HCT116 (cell line): ENCODE measurements at regions not wholly inside any gene's neighbourhood (a gene's known extent, or its start where the extent isn't known, plus 50 kb on each side); places are given as distances from the start of the nearest gene placed in this dataset.

Experiments
- ATAC-seq: fragments of 200-7000 bp; cut with Tn5 transposase; 2 replicates; pipeline ENCODE4 v1.9.1; 2020; ENCODE audit warnings: mild to moderate bottlenecking, moderate library complexity
- BruUV-seq: library from RNA; stranded (reverse); fragments of 400-500 nt; replicated peaks from 2 replicates; lab custom pipeline; 2021; lab: Mats Ljungman, UMichigan
- CTCF ChIA-PET: fragments of 300-600 bp; sonication (Branson Sonifier 250); formaldehyde crosslinking; loops from one replicate; lab custom pipeline; 2021; ENCODE audit warnings: antibody characterized with exemption; lab: Charles Lee
- POLR2A ChIA-PET: fragments of 300-600, 350-600 bp; sonication (Branson Sonifier 250); formaldehyde crosslinking; loops from one replicate; lab custom pipeline; 2021; ENCODE audit warnings: antibody characterized with exemption; lab: Charles Lee
- RAD21 ChIA-PET, 2 experiments: fragments of 300-600 bp; sonication (Branson Sonifier 250); formaldehyde crosslinking; loops; one replicate each; lab custom pipeline; 2023; ENCODE audit warnings: low total read pairs in 2 of 2; ENCODE audit not compliant: uncharacterized antibody in 2 of 2, unreplicated experiment in 2 of 2, low non-redundant PET in 1 of 2; lab: Charles Lee
- DNase-seq: peaks from one replicate; pipeline ENCODE4 v3.0.0-alpha.2; 2010; ENCODE audit warnings: low read depth, low spot score
- H2AFZ ChIP-seq: fragments of 200-600 bp; shearing (Covaris generic), sonication (generic); 2 replicates; pipeline ENCODE4 v1.6.1; 2017; ENCODE audit warnings: low read depth, mixed run types, mixed read lengths, antibody characterized with exemption, low read length; ENCODE audit not compliant: poor library complexity, severe bottlenecking
- H3K27ac ChIP-seq: 2 replicates; pipeline ENCODE4 v1.5.1; 2012; ENCODE audit warnings: low read depth, low read length
- H3K27me3 ChIP-seq: fragments of 200-600 bp; sonication (generic); 2 replicates; pipeline ENCODE4 v1.6.1; 2016; ENCODE audit warnings: mixed run types, low read length, mixed read lengths; ENCODE audit not compliant: insufficient read depth
- H3K36me3 ChIP-seq, 2 experiments: fragments of 200-500 bp in 1 of 2; fragments of 200-600 bp in 1 of 2; sonication (Bioruptor generic) in 1 of 2; sonication (generic) in 1 of 2; 2 replicates each; pipeline versions ENCODE4 v1.5.1 to v1.6.1; 2014 to 2016; ENCODE audit warnings: low read length in 2 of 2, inconsistent platforms in 1 of 2, mixed read lengths in 1 of 2, mixed run types in 1 of 2; ENCODE audit not compliant: insufficient read depth in 2 of 2, control insufficient read depth in 1 of 2
- H3K4me1 ChIP-seq, 2 experiments: fragments of 200-600 bp in 1 of 2; sonication (generic) in 1 of 2; 2 replicates each; pipeline versions ENCODE4 v1.5.1 to v1.6.1; 2012 to 2017; ENCODE audit warnings: low read length in 2 of 2, inconsistent platforms in 1 of 2, mild to moderate bottlenecking in 1 of 2, mixed read lengths in 1 of 2, mixed run types in 1 of 2, moderate library complexity in 1 of 2; ENCODE audit not compliant: insufficient read depth in 2 of 2, control insufficient read depth in 1 of 2
- H3K4me2 ChIP-seq: fragments of 200-600 bp; sonication (generic); 2 replicates; pipeline ENCODE4 v1.6.1; 2017; ENCODE audit warnings: mixed run types, low read length, mixed read lengths
- H3K4me3 ChIP-seq, 2 experiments: fragments of 200-600 bp in 1 of 2; sonication (generic) in 1 of 2; replicated peaks in 1 of 2; 2 replicates each; pipeline ENCODE4 v1.5.1; 2011 to 2016; ENCODE audit warnings: low read length in 2 of 2, control low read depth in 1 of 2, low read depth in 1 of 2, mild to moderate bottlenecking in 1 of 2, mixed read lengths in 1 of 2, mixed run types in 1 of 2
- H3K79me2 ChIP-seq: fragments of 200-600 bp; sonication (generic); 2 replicates; pipeline ENCODE4 v1.6.1; 2017; ENCODE audit warnings: mild to moderate bottlenecking, mixed run types, low read length, moderate library complexity, mixed read lengths; ENCODE audit not compliant: insufficient read depth
- H3K9ac ChIP-seq: fragments of 200-600 bp; sonication (generic); 2 replicates; pipeline ENCODE4 v1.6.1; 2016; ENCODE audit warnings: low read length, mixed read lengths
- H3K9me2 ChIP-seq: fragments of 200-600 bp; sonication (generic), shearing (Covaris generic); 2 replicates; pipeline ENCODE4 v1.6.1; 2017; ENCODE audit warnings: mixed run types, mild to moderate bottlenecking, moderate library complexity; ENCODE audit not compliant: insufficient read depth
- H3K9me3 ChIP-seq, 2 experiments: fragments of 200-500 bp in 1 of 2; fragments of 200-600 bp in 1 of 2; sonication (Bioruptor generic) in 1 of 2; sonication (generic) in 1 of 2; 2 replicates each; pipeline ENCODE4 v1.6.1; 2014 to 2017; ENCODE audit warnings: low read length in 2 of 2, mixed read lengths in 2 of 2, inconsistent platforms in 1 of 2, low read depth in 1 of 2, mild to moderate bottlenecking in 1 of 2, mixed run types in 1 of 2, moderate library complexity in 1 of 2; ENCODE audit not compliant: control insufficient read depth in 1 of 2, insufficient read depth in 1 of 2
- H4K20me1 ChIP-seq: fragments of 200-600 bp; sonication (generic), shearing (Covaris generic); 2 replicates; pipeline ENCODE4 v1.6.1; 2017; ENCODE audit warnings: mixed run types, mild to moderate bottlenecking, moderate library complexity; ENCODE audit not compliant: insufficient read depth
- FOSL1 ChIP-seq: IDR thresholded peaks from 2 replicates; pipeline ENCODE4 v1.6.1; 2012; ENCODE audit warnings: low read depth
- POLR2A ChIP-seq: IDR thresholded peaks from 2 replicates; pipeline ENCODE4 v1.7.0; 2011; ENCODE audit warnings: borderline replicate concordance; ENCODE audit not compliant: insufficient read depth, insufficient read length; ENCODE audit errors: extremely low read depth
- SIN3A ChIP-seq: IDR thresholded peaks from 2 replicates; pipeline ENCODE4 v1.6.1; 2012; ENCODE audit warnings: low read depth
- TCF7L2 ChIP-seq: IDR thresholded peaks from 2 replicates; pipeline ENCODE4 v1.7.0; 2011; ENCODE audit warnings: borderline replicate concordance, inconsistent platforms; ENCODE audit not compliant: insufficient read depth, insufficient read length; ENCODE audit errors: extremely low read depth
- YY1 ChIP-seq: IDR thresholded peaks from 2 replicates; pipeline ENCODE4 v1.6.1; 2011; ENCODE audit warnings: low read length, low read depth, moderate library complexity, mild to moderate bottlenecking; ENCODE audit not compliant: insufficient replicate concordance; ENCODE audit errors: extremely low read depth
- intact Hi-C: fragments of 100-400 bp; cut with micrococcal nuclease; formaldehyde crosslinking; loops from 2 replicates; pipeline ENCODE4 v1.10.0; 2022

GRCh38 chr18:4734021-4734420 lies 278.9 kb upstream of the DLGAP1 start:
- no peak overlapping the region for H3K4me3 ChIP-seq
- H3K79me2 ChIP-seq = no peaks in the 10 kb centered on the region
- H3K27me3 ChIP-seq = no peaks in the 10 kb centered on the region
- no peaks in the 10 kb centered on the region for H3K36me3 ChIP-seq
- TF ChIP-seq YY1 (no peak), TCF7L2 (no peak)
- H3K9ac ChIP-seq = no peak overlapping the region
- ATAC-seq (no peak), DNase-seq (no peak)
- POLR2A ChIA-PET = no interaction called here
- no peak overlapping the region for H2AFZ ChIP-seq
- H4K20me1 ChIP-seq = no peaks in the 10 kb centered on the region
- no peaks in the 10 kb centered on the region for H3K9me2 ChIP-seq
- no peaks in the 10 kb centered on the region for H3K4me1 ChIP-seq
- intact Hi-C loops = no loop called here
- peaks cover 17 to 26% of the 10 kb centered on the region in 2 experiments; a peak in 2 of 4 replicates for H3K9me3 ChIP-seq
- no peak overlapping the region for H3K4me2 ChIP-seq
- no peak overlapping the region for H3K27ac ChIP-seq
- CTCF ChIA-PET = no interaction called here
- no TSS peak for BruUV-seq
- RAD21 ChIA-PET = no interaction called here

- no peaks in the 10 kb centered on the region for H3K9me2 ChIP-seq
- POLR2A ChIA-PET = no interaction called here
- H3K9me3 ChIP-seq = peaks cover 13 to 19% of the 10 kb centered on the region in 2 experiments; a peak in 2 of 4 replicates
- no TSS peak for BruUV-seq
- H3K36me3 ChIP-seq = no peaks in the 10 kb centered on the region
- H3K4me1 ChIP-seq = no peaks in the 10 kb centered on the region
- H3K79me2 ChIP-seq = no peaks in the 10 kb centered on the region
- intact Hi-C loops = no loop called here
- no peaks in the 10 kb centered on the region for H4K20me1 ChIP-seq
- H3K27me3 ChIP-seq = no peaks in the 10 kb centered on the region
- no peak for TF ChIP-seq FOSL1
- no peak for TF ChIP-seq POLR2A
- TF ChIP-seq SIN3A = no peak
- no peak for TF ChIP-seq YY1
- no peak overlapping the region for H3K9ac ChIP-seq
- no peak overlapping the region for H2AFZ ChIP-seq
- ATAC-seq (no peak), DNase-seq (no peak)
- H3K4me3 ChIP-seq = no peak overlapping the region
- no peak overlapping the region for H3K27ac ChIP-seq
- RAD21 ChIA-PET = no interaction called here
- H3K4me2 ChIP-seq = no peak overlapping the region
- CTCF ChIA-PET = no interaction called here
Observed at GRCh38 chr18:4721545-4721944, 266.4 kb upstream of the DLGAP1 start.
